ENCODE measurements at regions not wholly inside any gene's neighbourhood (a gene's known extent, or its start where the extent isn't known, plus 50 kb on each side); places are given as distances from the start of the nearest gene placed in this dataset.

- no peak for TF ChIP-seq CTCF (IDR thresholded peaks at IDR 0.05; ENCODE audit: poor library complexity)
- TF ChIP-seq EZH2 (IDR thresholded peaks at IDR 0.05; ENCODE audit: borderline replicate concordance) = no peak
Observed at GRCh38 chr6:91486200-91486599, 899.3 kb upstream of the MAP3K7 start.

Data from hepatocyte (in vitro differentiated cells).